DOHH2 (cell line): ENCODE measurements at regions not wholly inside any gene's neighbourhood (a gene's known extent, or its start where the extent isn't known, plus 50 kb on each side); places are given as distances from the start of the nearest gene placed in this dataset.

Experiments
- H3F3A ChIP-seq: fragments of 200-600 bp; sonication (generic), shearing (Covaris generic); 2 replicates; pipeline ENCODE4 v1.6.0; 2016; ENCODE audit warnings: antibody characterized with exemption, mild to moderate bottlenecking; ENCODE audit not compliant: control insufficient read depth, insufficient read depth
- H3K27ac ChIP-seq: fragments of 200-600 bp; sonication (generic); 2 replicates; pipeline ENCODE4 v1.5.1; 2014; ENCODE audit warnings: low read depth, mild to moderate bottlenecking, low read length, moderate library complexity
- H3K27me3 ChIP-seq: fragments of 200-600 bp; sonication (generic); 2 replicates; pipeline ENCODE4 v1.6.1; 2014; ENCODE audit warnings: mild to moderate bottlenecking, low read length, mixed read lengths; ENCODE audit not compliant: control insufficient read depth
- H3K36me3 ChIP-seq: fragments of 200-600 bp; sonication (generic); 2 replicates; pipeline ENCODE4 v1.6.1; 2014; ENCODE audit warnings: mild to moderate bottlenecking, low read length, moderate library complexity, mixed read lengths; ENCODE audit not compliant: control insufficient read depth
- H3K4me1 ChIP-seq: fragments of 200-600 bp; sonication (generic); 2 replicates; pipeline ENCODE4 v1.6.1; 2014; ENCODE audit warnings: mild to moderate bottlenecking, low read length, mixed read lengths; ENCODE audit not compliant: control insufficient read depth
- H3K4me2 ChIP-seq: fragments of 200-600 bp; sonication (generic); 2 replicates; pipeline ENCODE4 v1.6.0; 2014; ENCODE audit warnings: mild to moderate bottlenecking, low read length, moderate library complexity
- H3K4me3 ChIP-seq: fragments of 200-600 bp; sonication (generic); 2 replicates; pipeline ENCODE4 v1.5.1; 2014; ENCODE audit warnings: mild to moderate bottlenecking, low read length, mixed read lengths
- H3K79me2 ChIP-seq: fragments of 200-600 bp; sonication (generic); 2 replicates; pipeline ENCODE4 v1.6.1; 2014; ENCODE audit warnings: mild to moderate bottlenecking, low read length, mixed read lengths; ENCODE audit not compliant: control insufficient read depth
- H3K9me2 ChIP-seq: fragments of 200-600 bp; sonication (generic); replicated peaks from 2 replicates; pipeline ENCODE4 v1.6.1; 2014; ENCODE audit warnings: mild to moderate bottlenecking, low read length, mixed read lengths; ENCODE audit not compliant: control insufficient read depth
- H3K9me3 ChIP-seq: fragments of 200-600 bp; sonication (generic); 2 replicates; pipeline ENCODE4 v1.6.1; 2014; ENCODE audit warnings: antibody characterized with exemption, low read length, mixed read lengths; ENCODE audit not compliant: control insufficient read depth, insufficient read depth
- H4K20me1 ChIP-seq: fragments of 200-600 bp; sonication (generic); 2 replicates; pipeline ENCODE4 v1.6.0; 2014; ENCODE audit warnings: low read depth, mild to moderate bottlenecking, antibody characterized with exemption, low read length, moderate library complexity; ENCODE audit not compliant: control insufficient read depth, insufficient read depth
- EZH2phosphoT487 ChIP-seq: fragments of 200-600 bp; sonication (generic); IDR thresholded peaks from 2 replicates; pipeline ENCODE4 v1.6.1; 2017; ENCODE audit warnings: borderline replicate concordance, mild to moderate bottlenecking, antibody characterized with exemption, low read length, moderate library complexity, mixed read lengths
- TF ChIP-seq, protein P1 (sequence below): fragments of 200-600 bp; sonication (generic); IDR thresholded peaks from one replicate; pipeline ENCODE4 v1.5.1; 2014; ENCODE audit warnings: antibody characterized with exemption, mild to moderate bottlenecking, low read depth, low read length; ENCODE audit not compliant: poor library complexity, severe bottlenecking

DNA sequence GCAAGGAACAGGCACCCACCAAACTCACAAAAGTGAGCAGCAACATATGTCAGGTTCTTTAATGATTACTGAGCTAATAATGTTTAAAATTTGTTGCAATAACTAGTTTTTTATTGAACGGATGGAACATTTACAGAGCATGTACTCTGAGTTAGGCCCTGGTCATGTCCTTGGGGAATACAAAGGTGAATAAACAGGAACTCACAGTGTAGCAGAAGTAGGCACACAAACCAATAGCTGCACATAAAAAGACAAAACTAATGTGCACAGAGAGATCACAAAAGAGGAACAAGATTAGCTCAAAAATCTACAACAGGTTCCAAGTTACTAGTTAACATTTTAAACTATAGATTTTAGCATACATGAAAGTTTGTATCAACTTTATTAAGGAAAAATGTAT lies 505.3 kb upstream of the PPP2R3A start:
- Histone ChIP-seq H3K9me2 (no peaks in the 10 kb centered on the region), H3K4me3 (no peak overlapping the region), H3K4me1 (no peaks in the 10 kb centered on the region)

DNA sequence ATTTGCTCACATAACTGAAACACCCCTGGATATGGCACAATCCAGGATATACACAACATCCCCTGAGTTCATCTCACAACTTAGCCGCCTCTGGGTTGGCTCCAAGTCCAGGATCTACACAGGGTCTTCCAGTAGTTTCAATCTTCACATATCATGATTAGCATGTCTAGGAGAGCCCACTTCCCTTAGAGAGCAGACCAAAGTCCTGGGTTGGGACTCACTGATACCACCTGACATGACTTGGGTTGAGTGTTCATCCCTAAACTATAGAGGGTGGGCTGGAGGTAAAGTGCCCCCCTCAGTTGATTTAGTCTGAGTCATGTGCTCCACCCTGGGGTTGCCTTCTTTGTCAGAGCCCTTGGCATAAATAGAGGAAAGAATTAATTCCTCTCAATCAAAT lies 493.6 kb upstream of the PPP2R3A start:
- Histone ChIP-seq H3K36me3 (no peaks in the 10 kb centered on the region), H3K4me2 (no peak overlapping the region), H3K4me3 (no peak overlapping the region), H3K4me1 (no peaks in the 10 kb centered on the region), H3K9me2 (no peaks in the 10 kb centered on the region), H4K20me1 (no peaks in the 10 kb centered on the region), H3K79me2 (no peaks in the 10 kb centered on the region), H3F3A (no peaks in the 10 kb centered on the region), H3K27me3 (no peaks in the 10 kb centered on the region), H3K27ac (no peak overlapping the region), H3K9me3 (no peaks in the 10 kb centered on the region)
- TF ChIP-seq, protein P1, sequence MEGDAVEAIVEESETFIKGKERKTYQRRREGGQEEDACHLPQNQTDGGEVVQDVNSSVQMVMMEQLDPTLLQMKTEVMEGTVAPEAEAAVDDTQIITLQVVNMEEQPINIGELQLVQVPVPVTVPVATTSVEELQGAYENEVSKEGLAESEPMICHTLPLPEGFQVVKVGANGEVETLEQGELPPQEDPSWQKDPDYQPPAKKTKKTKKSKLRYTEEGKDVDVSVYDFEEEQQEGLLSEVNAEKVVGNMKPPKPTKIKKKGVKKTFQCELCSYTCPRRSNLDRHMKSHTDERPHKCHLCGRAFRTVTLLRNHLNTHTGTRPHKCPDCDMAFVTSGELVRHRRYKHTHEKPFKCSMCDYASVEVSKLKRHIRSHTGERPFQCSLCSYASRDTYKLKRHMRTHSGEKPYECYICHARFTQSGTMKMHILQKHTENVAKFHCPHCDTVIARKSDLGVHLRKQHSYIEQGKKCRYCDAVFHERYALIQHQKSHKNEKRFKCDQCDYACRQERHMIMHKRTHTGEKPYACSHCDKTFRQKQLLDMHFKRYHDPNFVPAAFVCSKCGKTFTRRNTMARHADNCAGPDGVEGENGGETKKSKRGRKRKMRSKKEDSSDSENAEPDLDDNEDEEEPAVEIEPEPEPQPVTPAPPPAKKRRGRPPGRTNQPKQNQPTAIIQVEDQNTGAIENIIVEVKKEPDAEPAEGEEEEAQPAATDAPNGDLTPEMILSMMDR: no peak
- no peak for TF ChIP-seq EZH2phosphoT487

More for the DNA sequence above, 505.3 kb upstream of the PPP2R3A start:
- Histone ChIP-seq H3K4me2 (no peak overlapping the region), H3K27me3 (no peaks in the 10 kb centered on the region), H3K9me3 (no peaks in the 10 kb centered on the region), H3K79me2 (no peaks in the 10 kb centered on the region), H3K36me3 (no peaks in the 10 kb centered on the region), H4K20me1 (no peaks in the 10 kb centered on the region), H3K27ac (no peak overlapping the region), H3F3A (no peaks in the 10 kb centered on the region)
- TF ChIP-seq, protein P1: no peak
- no peak for TF ChIP-seq EZH2phosphoT487

DNA sequence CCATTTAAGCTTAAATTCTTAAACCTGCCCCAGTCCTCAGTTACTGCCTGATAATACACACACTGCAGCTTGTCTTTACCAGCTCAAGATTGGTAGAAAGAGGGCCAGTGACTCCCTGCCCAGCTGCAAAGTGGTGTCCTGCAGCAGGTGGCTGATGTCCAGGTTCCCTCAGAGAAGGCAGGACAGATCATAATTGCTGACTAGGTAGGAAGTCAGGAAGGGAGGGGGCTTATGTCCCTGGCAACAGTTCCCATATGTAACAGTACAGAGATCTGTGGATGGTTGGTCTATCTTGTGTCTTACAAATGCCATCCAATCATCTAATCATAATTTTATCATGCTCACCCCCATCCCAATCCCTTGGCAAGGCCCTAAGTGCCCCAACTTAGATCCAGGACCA lies 492.1 kb upstream of the PPP2R3A start:
- H4K20me1 ChIP-seq: no peaks in the 10 kb centered on the region
- H3K79me2 ChIP-seq: no peaks in the 10 kb centered on the region
- no peaks in the 10 kb centered on the region for H3K9me3 ChIP-seq
- H3K36me3 ChIP-seq: no peaks in the 10 kb centered on the region
- no peaks in the 10 kb centered on the region for H3F3A ChIP-seq
- H3K4me1 ChIP-seq: no peaks in the 10 kb centered on the region
- H3K9me2 ChIP-seq: no peaks in the 10 kb centered on the region
- H3K4me2 ChIP-seq: no peak overlapping the region
- no peak overlapping the region for H3K27ac ChIP-seq
- no peak overlapping the region for H3K4me3 ChIP-seq
- no peak for TF ChIP-seq EZH2phosphoT487
- TF ChIP-seq, protein P1: no peak
- H3K27me3 ChIP-seq: no peaks in the 10 kb centered on the region

DNA sequence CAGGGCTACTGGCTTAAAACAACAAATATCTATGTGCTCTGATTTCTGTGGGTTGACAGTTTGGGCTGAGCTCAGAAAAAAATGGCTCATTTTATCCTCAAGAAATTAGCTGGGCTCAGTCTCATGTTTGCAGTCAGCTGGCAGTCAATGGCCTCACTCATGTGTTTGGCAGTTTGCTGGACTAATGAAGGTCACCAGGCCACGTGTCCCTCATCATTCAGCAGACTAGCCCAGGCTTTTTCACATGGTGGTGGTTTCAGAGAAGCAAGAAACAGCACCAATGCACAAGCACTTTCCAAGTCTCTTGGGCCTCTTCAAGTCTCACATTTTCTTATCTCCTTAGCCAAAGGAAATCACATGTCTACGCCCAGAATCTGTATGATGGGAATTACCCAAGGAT lies 478.3 kb upstream of the PPP2R3A start:
- Histone ChIP-seq H3K9me3 (no peaks in the 10 kb centered on the region), H4K20me1 (no peaks in the 10 kb centered on the region), H3K4me3 (no peak overlapping the region), H3K4me2 (no peak overlapping the region), H3K4me1 (peaks cover 6% of the 10 kb centered on the region), H3K27ac (no peak overlapping the region), H3K36me3 (no peaks in the 10 kb centered on the region), H3K79me2 (no peaks in the 10 kb centered on the region), H3K9me2 (no peaks in the 10 kb centered on the region), H3K27me3 (no peaks in the 10 kb centered on the region), H3F3A (no peaks in the 10 kb centered on the region)
- TF ChIP-seq, protein P1: no peak
- TF ChIP-seq EZH2phosphoT487: no peak
